K562 (cell line): ENCODE measurements at regions not wholly inside any gene's neighbourhood (a gene's known extent, or its start where the extent isn't known, plus 50 kb on each side); places are given as distances from the start of the nearest gene placed in this dataset.

Source experiments
- ATAC-seq: fragments of 200-7000 bp; cut with Tn5 transposase; 3 replicates; pipeline ENCODE4 v1.9.1; 2020; ENCODE audit warnings: moderate library complexity
- BruUV-seq: library from RNA; stranded (reverse); fragments of 400-500 nt; replicated peaks from 2 replicates; lab custom pipeline; 2021; lab: Mats Ljungman, UMichigan
- CTCF ChIA-PET: fragments of 300-600 bp; formaldehyde crosslinking; extraction: SDS; loops from one replicate; lab custom pipeline; 2021; ENCODE audit warnings: low intra/inter-chr PET ratio; lab: Yijun Ruan, JAX
- POLR2A ChIA-PET: fragments of 300-600, 350-650 bp; sonication (Branson Sonifier 250); formaldehyde crosslinking; extraction: SDS; loops from one replicate; lab custom pipeline; 2021; ENCODE audit warnings: antibody characterized with exemption, inconsistent platforms; lab: Yijun Ruan, JAX
- DNase-seq, 4 experiments: peaks; one replicate each; pipeline versions ENCODE4 v3.0.0 to v3.0.0-alpha.2; 2011 to 2018; ENCODE audit warnings: low spot score in 3 of 4, mixed read lengths in 3 of 4; ENCODE audit errors: extremely low read depth in 1 of 4
- FAIRE-seq: peaks from 2 replicates; lab custom pipeline; 2011; peaks lifted over from hg19 to GRCh38; lab: Jason Lieb, UNC
- H2AFZ ChIP-seq: 2 replicates; pipeline ENCODE4 v1.6.0; 2011; ENCODE audit warnings: low read depth, low read length, control low read depth, inconsistent platforms
- H3K27ac ChIP-seq: fragments of 200-600 bp; 3 replicates; pipeline ENCODE4 v1.8.0; 2011; ENCODE audit warnings: low read depth, mild to moderate bottlenecking, control low read depth, inconsistent platforms, low read length, moderate library complexity, mixed read lengths; ENCODE audit errors: extremely low read depth
- H3K27me3 ChIP-seq, 2 experiments: fragments of 300-600 bp in 1 of 2; 2 replicates in 1 of 2; 3 replicates in 1 of 2; pipeline versions ENCODE4 v1.6.0 to v1.8.0; 2011; ENCODE audit warnings: inconsistent platforms in 2 of 2, low read length in 2 of 2, mild to moderate bottlenecking in 1 of 2, mixed read lengths in 1 of 2, moderate library complexity in 1 of 2; ENCODE audit not compliant: control insufficient read depth in 2 of 2, insufficient read depth in 2 of 2
- H3K36me3 ChIP-seq: fragments of 300-600 bp; 3 replicates; pipeline ENCODE4 v1.8.0; 2011; ENCODE audit warnings: mild to moderate bottlenecking, low read length, inconsistent platforms; ENCODE audit not compliant: control insufficient read depth, insufficient read depth
- H3K4me1 ChIP-seq, 2 experiments: fragments of 200-600 bp in 1 of 2; replicated peaks in 1 of 2; 2 replicates in 1 of 2; 3 replicates in 1 of 2; pipeline versions ENCODE4 v1.5.1 to v1.8.0; 2011; ENCODE audit warnings: inconsistent platforms in 2 of 2, low read length in 2 of 2, mild to moderate bottlenecking in 1 of 2, mixed read lengths in 1 of 2, moderate library complexity in 1 of 2; ENCODE audit not compliant: control insufficient read depth in 2 of 2, insufficient read depth in 2 of 2
- H3K4me2 ChIP-seq: 2 replicates; pipeline ENCODE4 v1.6.1; 2011; ENCODE audit warnings: low read length, control low read depth, inconsistent platforms, mixed read lengths; ENCODE audit not compliant: insufficient read depth
- H3K4me3 ChIP-seq: fragments of 200-600 bp; sonication (generic), shearing (Covaris generic); 2 replicates; pipeline ENCODE4 v1.5.1; 2016; ENCODE audit warnings: control low read depth, inconsistent platforms
- H3K79me2 ChIP-seq: fragments of 200-600 bp; 3 replicates; pipeline ENCODE4 v1.8.0; 2011; ENCODE audit warnings: low read length, inconsistent platforms; ENCODE audit not compliant: control insufficient read depth, insufficient read depth
- H3K9ac ChIP-seq, 2 experiments: 2 replicates each; pipeline versions ENCODE4 v1.6.0 to v1.6.1; 2011; ENCODE audit warnings: low read depth in 2 of 2, low read length in 2 of 2, control low read depth in 1 of 2, inconsistent platforms in 1 of 2, mild to moderate bottlenecking in 1 of 2, mixed read lengths in 1 of 2; ENCODE audit not compliant: insufficient read depth in 1 of 2
- H3K9me1 ChIP-seq: one replicate; pipeline ENCODE4 v1.6.0; 2011; ENCODE audit warnings: inconsistent platforms, mild to moderate bottlenecking, low read length, moderate library complexity; ENCODE audit not compliant: control insufficient read depth, insufficient read depth
- H3K9me3 ChIP-seq: replicated peaks from 2 replicates; pipeline ENCODE4 v1.5.1; 2011; ENCODE audit warnings: low read depth, low read length, inconsistent platforms; ENCODE audit not compliant: control insufficient read depth, insufficient read depth
- H4K20me1 ChIP-seq: replicated peaks from 2 replicates; pipeline ENCODE4 v1.6.1; 2011; ENCODE audit warnings: low read length, inconsistent platforms, mixed read lengths; ENCODE audit not compliant: control insufficient read depth, insufficient read depth
- BDP1 ChIP-seq: IDR thresholded peaks from 3 replicates; pipeline ENCODE4 v1.6.1; 2011; ENCODE audit not compliant: insufficient read length, insufficient read depth
- CHCHD3 ChIP-seq: fragments of 250-450 bp; sonication (Bioruptor Pico); IDR thresholded peaks from 2 replicates; pipeline ENCODE4 v2.1.2; 2022; ENCODE audit warnings: mild to moderate bottlenecking
- FOXP1 ChIP-seq: sonication (generic); formaldehyde crosslinking; IDR thresholded peaks from 2 replicates; pipeline ENCODE4 v1.8.0; 2022; ENCODE audit warnings: mild to moderate bottlenecking, missing genetic modification reagents
- GTF2E2 ChIP-seq: fragments of 200-800 bp; sonication (Bioruptor generic); IDR thresholded peaks from 2 replicates; pipeline ENCODE4 v1.6.1; 2016; ENCODE audit warnings: missing genetic modification characterization, missing compliant biosample characterization
- SP2 ChIP-seq: IDR thresholded peaks from 2 replicates; pipeline ENCODE4 v1.6.1; 2011; ENCODE audit warnings: mild to moderate bottlenecking, low read depth, low read length, moderate library complexity; ENCODE audit not compliant: poor library complexity, severe bottlenecking; ENCODE audit errors: extremely low read depth
- TCF7 ChIP-seq: sonication (generic); IDR thresholded peaks from 2 replicates; pipeline ENCODE4 v1.6.1; 2016; ENCODE audit warnings: antibody characterized with exemption, borderline replicate concordance
- ZNF224 ChIP-seq: sonication (generic); formaldehyde crosslinking; IDR thresholded peaks from 2 replicates; pipeline ENCODE4 v1.8.0; 2022; ENCODE audit warnings: mild to moderate bottlenecking, missing genetic modification reagents
- WGBS: fragments of 100-300 bp; shearing (Covaris generic); methylation state at CpG from one replicate; pipeline ENCODE4 v1.1.6; 2016; ENCODE audit warnings: low coverage, mixed read lengths; ENCODE audit not compliant: insufficient coverage; ENCODE audit errors: missing lambda C conversion rate; 5-methylcytosine and 5-hydroxymethylcytosine counted together
- in situ Hi-C: fragments of 300-500 bp; cut with MboI; formaldehyde crosslinking; loops from 4 replicates; pipeline ENCODE4 v1.15.0; 2018; ENCODE audit warnings: inconsistent platforms, mixed read lengths
- intact Hi-C: fragments of 100-400 bp; cut with micrococcal nuclease; formaldehyde crosslinking; loops from 2 replicates; pipeline ENCODE4 v1.14.2; 2022
- TF ChIP-seq, protein P1 (sequence below), 2 experiments: fragments of 450-650 bp; IDR thresholded peaks; 2 replicates each; pipeline ENCODE4 v1.6.1; 2016

DNA sequence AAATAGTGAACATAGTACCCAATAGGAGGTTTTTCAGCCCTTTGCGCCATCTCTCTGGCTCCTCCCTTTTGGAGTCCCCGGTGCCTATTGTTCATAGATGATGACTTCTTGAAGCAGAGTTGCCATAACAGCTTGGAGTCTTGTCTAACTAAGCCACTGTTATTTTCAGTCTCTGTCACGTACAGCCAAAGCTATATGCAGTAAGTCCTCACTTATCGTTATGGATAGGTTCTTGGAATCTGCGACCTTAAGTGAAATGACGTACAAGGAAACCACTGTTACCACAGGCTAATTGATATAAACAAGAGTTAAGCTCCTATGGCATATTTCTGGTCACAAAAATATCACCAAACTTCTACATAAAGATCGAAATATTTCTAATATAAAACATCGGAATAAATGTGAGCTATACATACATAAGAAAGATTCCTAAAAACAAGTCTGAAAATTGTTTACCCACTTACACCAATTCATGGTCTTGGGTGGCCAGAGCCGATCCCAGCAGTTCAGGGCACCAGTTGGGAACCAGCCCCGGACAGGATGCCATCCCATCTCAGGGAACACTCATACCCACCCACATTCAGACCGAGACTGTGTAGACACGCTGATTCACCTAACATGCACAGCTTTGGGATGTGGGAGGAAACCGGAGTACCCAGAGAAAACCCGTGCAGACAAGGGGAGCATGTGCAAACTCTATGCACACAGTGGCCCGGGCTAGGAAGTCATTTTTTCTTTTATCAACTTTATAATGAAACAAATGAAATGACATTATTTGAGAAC lies 76.0 kb upstream of the PRPS1L1 start:
- H3K9me1 ChIP-seq, result no peaks in the 10 kb centered on the region
- H3K27ac ChIP-seq, result no peak overlapping the region
- H3K9me3 ChIP-seq, result no peaks in the 10 kb centered on the region; the same call in 1 of the 2 replicates
- no peaks in the 10 kb centered on the region for H3K79me2 ChIP-seq
- CTCF ChIA-PET, result no interaction called here
- no peaks in the 10 kb centered on the region for H3K36me3 ChIP-seq
- no peak for FAIRE-seq
- WGBS, result 15% methylated on average over 15 of the region's 15 CpGs
- no peaks in the 10 kb centered on the region for H3K4me1 ChIP-seq
- no peaks in the 10 kb centered on the region for H4K20me1 ChIP-seq
- H3K4me3 ChIP-seq, result no peak overlapping the region
- no peak overlapping the region for H3K9ac ChIP-seq
- in situ Hi-C loops, result no loop called here
- DNase-seq, result no peak
- intact Hi-C loops, result no loop called here
- H3K27me3 ChIP-seq, result no peaks in the 10 kb centered on the region
- peak overlapping the region; percentile 48; the same call in 1 of the 2 replicates for H2AFZ ChIP-seq
- POLR2A ChIA-PET, result interaction anchor here (1.0 kb wide), 1 partner anchor 53 kb away, joined by 3 read pairs; no protein-coding TSS in a partner anchor
- TF ChIP-seq CHCHD3, result no peak
- no peak for TF ChIP-seq SP2
- BruUV-seq, result no TSS peak
- no peak; the same call in 2 of the 3 replicates for ATAC-seq
- H3K4me2 ChIP-seq, result no peak overlapping the region

DNA sequence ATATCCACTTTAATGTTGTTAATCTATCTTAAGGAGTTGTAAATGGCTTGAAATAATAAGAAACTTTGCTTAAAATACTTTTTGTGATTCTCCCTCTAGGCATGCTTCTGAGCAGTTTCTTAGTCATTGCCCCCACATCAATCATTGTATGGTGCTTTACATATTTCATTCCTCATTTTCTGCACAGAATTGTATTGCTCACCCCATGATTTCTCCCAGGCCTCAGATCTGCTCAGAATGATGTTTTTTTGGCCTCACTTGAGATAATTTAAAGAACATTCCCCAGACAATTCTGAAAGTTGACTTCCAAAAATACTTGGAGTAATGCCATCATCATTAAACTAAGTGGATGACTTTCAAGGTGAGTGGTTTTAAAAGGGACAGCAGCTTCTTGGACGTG lies 82.1 kb upstream of the PRPS1L1 start:
- no peak for DNase-seq
- no peaks in the 10 kb centered on the region for H3K9me1 ChIP-seq
- H3K79me2 ChIP-seq, result no peaks in the 10 kb centered on the region
- H3K27ac ChIP-seq, result no peak overlapping the region
- no TSS peak for BruUV-seq
- POLR2A ChIA-PET, result no interaction called here
- ATAC-seq, result no peak
- CTCF ChIA-PET, result no interaction called here
- intact Hi-C loops, result no loop called here
- TF ChIP-seq BDP1 (no peak), FOXP1 (CRISPR knock-in tag) (no peak), ZNF224 (CRISPR knock-in tag) (no peak), GTF2E2 (tag) (no peak), TCF7 (no peak)
- TF ChIP-seq, protein P1, sequence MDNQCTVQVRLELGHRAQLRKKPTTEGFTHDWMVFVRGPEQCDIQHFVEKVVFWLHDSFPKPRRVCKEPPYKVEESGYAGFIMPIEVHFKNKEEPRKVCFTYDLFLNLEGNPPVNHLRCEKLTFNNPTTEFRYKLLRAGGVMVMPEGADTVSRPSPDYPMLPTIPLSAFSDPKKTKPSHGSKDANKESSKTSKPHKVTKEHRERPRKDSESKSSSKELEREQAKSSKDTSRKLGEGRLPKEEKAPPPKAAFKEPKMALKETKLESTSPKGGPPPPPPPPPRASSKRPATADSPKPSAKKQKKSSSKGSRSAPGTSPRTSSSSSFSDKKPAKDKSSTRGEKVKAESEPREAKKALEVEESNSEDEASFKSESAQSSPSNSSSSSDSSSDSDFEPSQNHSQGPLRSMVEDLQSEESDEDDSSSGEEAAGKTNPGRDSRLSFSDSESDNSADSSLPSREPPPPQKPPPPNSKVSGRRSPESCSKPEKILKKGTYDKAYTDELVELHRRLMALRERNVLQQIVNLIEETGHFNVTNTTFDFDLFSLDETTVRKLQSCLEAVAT (IDR thresholded peaks at IDR 0.05), result no peak
- TF ChIP-seq, all 486 proteins: peak for 0
- no peak overlapping the region for H3K4me3 ChIP-seq
- H3K27me3 ChIP-seq, result no peaks in the 10 kb centered on the region
- H3K9me3 ChIP-seq, result no peaks in the 10 kb centered on the region
- H2AFZ ChIP-seq, result no peak overlapping the region
- no peak overlapping the region for H3K4me2 ChIP-seq
- in situ Hi-C loops, result no loop called here
- no peaks in the 10 kb centered on the region for H3K4me1 ChIP-seq
- H3K36me3 ChIP-seq, result no peaks in the 10 kb centered on the region
- no peak for FAIRE-seq
- H4K20me1 ChIP-seq, result no peaks in the 10 kb centered on the region
- H3K9ac ChIP-seq, result no peak overlapping the region
- 17% methylated on average over 1 of the region's 1 CpG for WGBS
